HL-60 (cell line): ENCODE measurements at regions not wholly inside any gene's neighbourhood (a gene's known extent, or its start where the extent isn't known, plus 50 kb on each side); places are given as distances from the start of the nearest gene placed in this dataset.

Experiments
- DNase-seq, 2 experiments: peaks; one replicate each; pipeline ENCODE4 v3.0.0-alpha.2; 2010 to 2020; ENCODE audit warnings: low read depth in 1 of 2, low spot score in 1 of 2
- H3K27ac ChIP-seq: fragments of 250-450 bp; sonication (Bioruptor Pico); replicated peaks from 2 replicates; pipeline ENCODE4 v1.5.1; 2020; ENCODE audit warnings: mild to moderate bottlenecking, moderate library complexity
- H3K27me3 ChIP-seq: fragments of 250-450 bp; sonication (Bioruptor Pico); 2 replicates; pipeline ENCODE4 v1.5.1; 2021; ENCODE audit warnings: mild to moderate bottlenecking, moderate library complexity; ENCODE audit not compliant: insufficient read depth, poor library complexity, severe bottlenecking
- H3K4me3 ChIP-seq: replicated peaks from 2 replicates; pipeline ENCODE4 v1.5.1; 2011; ENCODE audit warnings: mild to moderate bottlenecking, control low read depth, low read length; ENCODE audit not compliant: insufficient read depth
- GABPA ChIP-seq: IDR thresholded peaks from 2 replicates; pipeline ENCODE4 v1.6.1; 2012; ENCODE audit warnings: low read depth
- POLR2AphosphoS5 ChIP-seq: IDR thresholded peaks from 2 replicates; pipeline ENCODE4 v1.6.1; 2012; ENCODE audit warnings: low read depth
- SPI1 ChIP-seq: IDR thresholded peaks from 2 replicates; pipeline ENCODE4 v1.6.1; 2012; ENCODE audit warnings: low read depth, mild to moderate bottlenecking, borderline replicate concordance
- TF ChIP-seq, protein P1 (sequence below): IDR thresholded peaks from 2 replicates; pipeline ENCODE4 v1.6.1; 2012; ENCODE audit warnings: low read depth; ENCODE audit not compliant: insufficient replicate concordance
- TF ChIP-seq, protein P2 (sequence below): IDR thresholded peaks from one replicate; pipeline ENCODE4 v1.5.1; 2011; ENCODE audit warnings: low read length, control low read depth, inconsistent platforms; ENCODE audit not compliant: insufficient read depth

DNA sequence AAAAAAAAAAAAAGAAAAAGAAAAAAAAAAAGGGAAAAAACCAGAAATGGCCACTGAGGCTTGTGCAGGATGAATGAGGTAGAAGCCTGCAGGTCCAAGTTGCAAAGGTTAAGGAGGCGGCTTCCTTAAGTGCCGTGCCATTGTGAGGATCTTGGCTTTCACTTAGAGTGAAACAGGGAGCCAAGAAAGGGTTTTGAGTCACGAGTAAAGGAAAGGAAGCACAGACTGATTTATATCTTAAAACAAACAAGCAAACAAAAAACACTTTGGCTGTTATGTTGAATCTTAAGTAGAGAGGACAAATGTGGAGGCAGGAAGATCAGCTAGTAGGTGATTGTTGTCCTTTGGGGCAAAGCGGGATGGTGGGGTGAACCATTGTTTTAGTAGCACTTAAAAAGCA, 749.7 kb upstream of the SOX11 start:
- no peak for DNase-seq
- Histone ChIP-seq H3K27ac (no peak overlapping the region), H3K4me3 (no peak overlapping the region), H3K27me3 (no peaks in the 10 kb centered on the region)
- TF ChIP-seq, protein P1, sequence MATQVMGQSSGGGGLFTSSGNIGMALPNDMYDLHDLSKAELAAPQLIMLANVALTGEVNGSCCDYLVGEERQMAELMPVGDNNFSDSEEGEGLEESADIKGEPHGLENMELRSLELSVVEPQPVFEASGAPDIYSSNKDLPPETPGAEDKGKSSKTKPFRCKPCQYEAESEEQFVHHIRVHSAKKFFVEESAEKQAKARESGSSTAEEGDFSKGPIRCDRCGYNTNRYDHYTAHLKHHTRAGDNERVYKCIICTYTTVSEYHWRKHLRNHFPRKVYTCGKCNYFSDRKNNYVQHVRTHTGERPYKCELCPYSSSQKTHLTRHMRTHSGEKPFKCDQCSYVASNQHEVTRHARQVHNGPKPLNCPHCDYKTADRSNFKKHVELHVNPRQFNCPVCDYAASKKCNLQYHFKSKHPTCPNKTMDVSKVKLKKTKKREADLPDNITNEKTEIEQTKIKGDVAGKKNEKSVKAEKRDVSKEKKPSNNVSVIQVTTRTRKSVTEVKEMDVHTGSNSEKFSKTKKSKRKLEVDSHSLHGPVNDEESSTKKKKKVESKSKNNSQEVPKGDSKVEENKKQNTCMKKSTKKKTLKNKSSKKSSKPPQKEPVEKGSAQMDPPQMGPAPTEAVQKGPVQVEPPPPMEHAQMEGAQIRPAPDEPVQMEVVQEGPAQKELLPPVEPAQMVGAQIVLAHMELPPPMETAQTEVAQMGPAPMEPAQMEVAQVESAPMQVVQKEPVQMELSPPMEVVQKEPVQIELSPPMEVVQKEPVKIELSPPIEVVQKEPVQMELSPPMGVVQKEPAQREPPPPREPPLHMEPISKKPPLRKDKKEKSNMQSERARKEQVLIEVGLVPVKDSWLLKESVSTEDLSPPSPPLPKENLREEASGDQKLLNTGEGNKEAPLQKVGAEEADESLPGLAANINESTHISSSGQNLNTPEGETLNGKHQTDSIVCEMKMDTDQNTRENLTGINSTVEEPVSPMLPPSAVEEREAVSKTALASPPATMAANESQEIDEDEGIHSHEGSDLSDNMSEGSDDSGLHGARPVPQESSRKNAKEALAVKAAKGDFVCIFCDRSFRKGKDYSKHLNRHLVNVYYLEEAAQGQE = no peak
- no peak for TF ChIP-seq SPI1
- TF ChIP-seq, protein P2, sequence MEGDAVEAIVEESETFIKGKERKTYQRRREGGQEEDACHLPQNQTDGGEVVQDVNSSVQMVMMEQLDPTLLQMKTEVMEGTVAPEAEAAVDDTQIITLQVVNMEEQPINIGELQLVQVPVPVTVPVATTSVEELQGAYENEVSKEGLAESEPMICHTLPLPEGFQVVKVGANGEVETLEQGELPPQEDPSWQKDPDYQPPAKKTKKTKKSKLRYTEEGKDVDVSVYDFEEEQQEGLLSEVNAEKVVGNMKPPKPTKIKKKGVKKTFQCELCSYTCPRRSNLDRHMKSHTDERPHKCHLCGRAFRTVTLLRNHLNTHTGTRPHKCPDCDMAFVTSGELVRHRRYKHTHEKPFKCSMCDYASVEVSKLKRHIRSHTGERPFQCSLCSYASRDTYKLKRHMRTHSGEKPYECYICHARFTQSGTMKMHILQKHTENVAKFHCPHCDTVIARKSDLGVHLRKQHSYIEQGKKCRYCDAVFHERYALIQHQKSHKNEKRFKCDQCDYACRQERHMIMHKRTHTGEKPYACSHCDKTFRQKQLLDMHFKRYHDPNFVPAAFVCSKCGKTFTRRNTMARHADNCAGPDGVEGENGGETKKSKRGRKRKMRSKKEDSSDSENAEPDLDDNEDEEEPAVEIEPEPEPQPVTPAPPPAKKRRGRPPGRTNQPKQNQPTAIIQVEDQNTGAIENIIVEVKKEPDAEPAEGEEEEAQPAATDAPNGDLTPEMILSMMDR = no peak
- TF ChIP-seq POLR2AphosphoS5 = no peak
- no peak for TF ChIP-seq GABPA

DNA sequence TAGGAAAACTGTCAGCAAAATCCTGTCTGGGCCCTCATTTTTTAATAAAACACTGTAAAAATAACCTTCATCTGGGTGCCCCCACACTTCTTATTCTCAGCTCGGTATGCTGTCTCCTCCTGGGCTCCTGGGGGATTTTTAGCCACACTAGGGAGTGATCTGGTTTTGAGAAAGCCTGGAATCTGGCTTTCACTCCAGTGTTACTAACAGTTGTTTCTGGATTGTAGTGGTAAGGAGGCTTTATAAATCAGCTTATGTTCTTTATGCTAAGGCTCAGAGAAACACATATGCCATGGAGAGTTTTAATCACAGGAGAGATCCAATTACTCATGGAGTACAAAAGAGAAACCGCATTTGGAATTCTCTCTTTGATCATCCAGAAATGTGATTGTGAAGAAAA, 744.3 kb upstream of the SOX11 start:
- H3K4me3 ChIP-seq = no peak overlapping the region
- TF ChIP-seq, protein P1 = no peak
- no peak for TF ChIP-seq GABPA
- TF ChIP-seq POLR2AphosphoS5 = no peak
- TF ChIP-seq, protein P2 = no peak
- no peak for TF ChIP-seq SPI1
- H3K27ac ChIP-seq = no peak overlapping the region
- H3K27me3 ChIP-seq = no peaks in the 10 kb centered on the region
- no peak for DNase-seq

GRCh38 chr2:4951368-4951767, 740.8 kb upstream of the SOX11 start:
- TF ChIP-seq, protein P2 = no peak
- no peak for TF ChIP-seq POLR2AphosphoS5
- TF ChIP-seq, protein P1 = no peak
- no peak for TF ChIP-seq GABPA
- Histone ChIP-seq H3K4me3 (no peak overlapping the region), H3K27ac (no peak overlapping the region), H3K27me3 (no peaks in the 10 kb centered on the region)
- no peak for DNase-seq
